CD4-positive, CD25-positive, alpha-beta regulatory T cell (primary cell): ENCODE measurements at regions not wholly inside any gene's neighbourhood (a gene's known extent, or its start where the extent isn't known, plus 50 kb on each side); places are given as distances from the start of the nearest gene placed in this dataset.
"Not testable (repeated sequence)": the region's sequence is repeated elsewhere in the genome, so short reads cannot be mapped to it uniquely, and the experiment has no call there.

Source experiments
- ATAC-seq, 2 donors: fragments of 150-1000 bp; cut with Tn5 transposase; one replicate each; pipeline ENCODE4 v1.10.0; 2021; ENCODE audit warnings: low read depth in 2 of 2, moderate number of reproducible peaks in 2 of 2, moderate library complexity in 1 of 2
- DNase-seq, 3 donors: peaks; one replicate each; pipeline versions ENCODE4 v3.0.0 to v3.0.0-alpha.2; 2012 to 2022; ENCODE audit warnings: mixed read lengths in 1 of 3
- H3K27ac ChIP-seq: one replicate; pipeline ENCODE4 v1.7.0; 2013; ENCODE audit warnings: mild to moderate bottlenecking, low read length; ENCODE audit not compliant: insufficient read depth, poor library complexity, severe bottlenecking
- H3K27me3 ChIP-seq: one replicate; pipeline ENCODE4 v1.7.0; 2013; ENCODE audit warnings: low read length; ENCODE audit not compliant: control insufficient read depth, insufficient read depth
- H3K36me3 ChIP-seq: one replicate; pipeline ENCODE4 v1.7.0; 2013; ENCODE audit warnings: mild to moderate bottlenecking, low read length, moderate library complexity; ENCODE audit not compliant: control insufficient read depth, insufficient read depth
- H3K4me1 ChIP-seq: 2 replicates; pipeline ENCODE4 v1.7.0; 2013; ENCODE audit warnings: mild to moderate bottlenecking, low read length; ENCODE audit not compliant: insufficient read depth, control insufficient read depth, poor library complexity, severe bottlenecking
- H3K4me3 ChIP-seq: one replicate; pipeline ENCODE4 v1.7.0; 2013; ENCODE audit warnings: low read depth, mild to moderate bottlenecking, low read length, moderate library complexity
- H3K9me3 ChIP-seq, 2 experiments: 1 replicate in 1 of 2; 2 replicates in 1 of 2; pipeline ENCODE4 v1.7.0; 2013; ENCODE audit warnings: low read length in 2 of 2, mild to moderate bottlenecking in 1 of 2, moderate library complexity in 1 of 2; ENCODE audit not compliant: control insufficient read depth in 2 of 2
- H3K27ac Mint-ChIP-seq, 3 donors: one replicate each; pipeline ENCODE4 v1.8.0; 2020 to 2022; ENCODE audit warnings: mild to moderate bottlenecking in 3 of 3, mixed read lengths in 3 of 3, moderate library complexity in 2 of 3
- H3K27me3 Mint-ChIP-seq: one replicate; pipeline ENCODE4 v1.8.0; 2022; ENCODE audit warnings: mild to moderate bottlenecking, mixed read lengths
- H3K36me3 Mint-ChIP-seq: one replicate; pipeline ENCODE4 v1.8.0; 2020; ENCODE audit warnings: mixed read lengths
- H3K4me1 Mint-ChIP-seq, 4 donors: one replicate each; pipeline ENCODE4 v1.8.0; 2020 to 2022; ENCODE audit warnings: mixed read lengths in 4 of 4, mild to moderate bottlenecking in 1 of 4
- H3K4me3 Mint-ChIP-seq, 4 donors: one replicate each; pipeline ENCODE4 v1.8.0; 2020 to 2022; ENCODE audit warnings: mild to moderate bottlenecking in 4 of 4, mixed read lengths in 4 of 4, moderate library complexity in 3 of 4
- H3K9me3 Mint-ChIP-seq, 7 donors: one replicate each; pipeline ENCODE4 v1.8.0; 2020 to 2022; ENCODE audit warnings: mixed read lengths in 7 of 7, mild to moderate bottlenecking in 3 of 7, moderate library complexity in 2 of 7

DNA sequence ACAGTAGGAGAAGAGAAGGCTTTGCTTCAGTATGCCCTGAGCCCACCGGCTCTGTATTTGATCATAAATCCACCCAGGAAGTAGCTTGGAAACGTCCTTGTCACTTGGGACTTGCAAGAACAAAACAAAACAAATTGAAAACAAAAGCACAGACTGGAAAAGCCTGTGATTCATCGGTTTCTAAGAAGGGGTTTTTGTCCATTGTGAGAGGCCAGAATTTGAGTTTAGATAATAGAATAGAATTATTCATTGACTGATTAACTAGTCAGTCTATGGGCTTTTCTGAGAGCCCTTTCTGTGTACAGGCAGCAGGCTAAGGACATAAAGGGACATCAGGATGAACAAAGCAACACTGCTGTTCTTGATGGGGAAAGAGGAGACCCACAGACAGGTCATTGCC, 424.8 kb downstream of the IRX1 start:
- Histone ChIP-seq H3K36me3 (no peaks in the 10 kb centered on the region), H3K4me1 (no peaks in the 10 kb centered on the region), H3K9me3 (peaks cover 0 to 9% of the 10 kb centered on the region in 2 experiments), H3K27me3 (no peaks in the 10 kb centered on the region), H3K4me3 (no peak overlapping the region), H3K27ac (no peak overlapping the region)
- DNase-seq (no peak), ATAC-seq (no peak)
- Mint-ChIP-seq H3K4me3 (no peak overlapping the region), H3K27me3 (no peaks in the 10 kb centered on the region), H3K9me3 (peaks cover 3 to 25% (median 4%) of the 10 kb centered on the region in 7 donors), H3K4me1 (peaks cover 0 to 4% (median 0%) of the 10 kb centered on the region in 4 donors), H3K27ac (no peak overlapping the region), H3K36me3 (no peaks in the 10 kb centered on the region)

GRCh38 chr5:4022056-4022670, 426.5 kb downstream of the IRX1 start:
- ATAC-seq = no peak
- no peaks in the 10 kb centered on the region for H3K36me3 ChIP-seq
- no peak overlapping the region for H3K27ac ChIP-seq
- H3K9me3 ChIP-seq = peaks cover 0 to 9% of the 10 kb centered on the region in 2 experiments
- Mint-ChIP-seq H3K27ac (no peak overlapping the region), H3K27me3 (no peaks in the 10 kb centered on the region), H3K4me3 (no peak overlapping the region), H3K9me3 (peaks cover 0 to 21% (median 4%) of the 10 kb centered on the region in 7 donors), H3K36me3 (no peaks in the 10 kb centered on the region), H3K4me1 (peaks cover 0 to 4% (median 0%) of the 10 kb centered on the region in 4 donors)
- no peak overlapping the region for H3K4me3 ChIP-seq
- H3K27me3 ChIP-seq = no peaks in the 10 kb centered on the region
- no peaks in the 10 kb centered on the region for H3K4me1 ChIP-seq
- no peak for DNase-seq

GRCh38 chr5:4023091-4023752, 427.6 kb downstream of the IRX1 start:
- ATAC-seq = no peak
- H3K4me1 ChIP-seq = no peaks in the 10 kb centered on the region
- peaks cover 0 to 20% (median 4%) of the 10 kb centered on the region in 7 donors for H3K9me3 Mint-ChIP-seq

DNA sequence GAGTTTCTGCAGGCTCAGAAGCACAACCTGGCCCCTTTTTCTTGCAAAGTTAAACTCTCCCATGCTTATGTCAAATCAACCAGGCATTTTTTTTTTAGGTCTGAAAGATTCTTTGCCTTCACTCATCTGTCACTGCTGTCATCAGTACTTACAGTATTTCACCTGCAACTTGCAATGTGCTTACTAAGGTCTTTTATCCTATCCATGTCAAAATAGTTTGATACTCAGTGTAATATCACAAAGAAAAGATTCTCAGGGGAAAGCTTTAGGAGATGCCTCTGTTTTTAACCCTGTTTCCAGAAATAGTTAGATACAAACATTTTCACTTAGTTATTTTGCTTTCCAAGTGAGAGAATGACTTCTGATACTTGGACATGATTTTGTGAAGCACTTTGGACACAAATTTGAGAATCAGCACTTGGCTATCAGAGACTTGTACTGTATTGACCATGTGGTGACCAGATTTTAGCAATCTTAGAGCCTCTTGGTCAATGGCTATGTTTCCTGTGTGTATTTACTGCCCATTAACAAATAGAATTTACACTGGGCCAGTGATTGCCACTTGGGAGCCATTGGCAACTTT, 428.2 kb downstream of the IRX1 start:
- no peaks in the 10 kb centered on the region for H3K27me3 ChIP-seq
- no peaks in the 10 kb centered on the region for H3K36me3 ChIP-seq
- Mint-ChIP-seq H3K27ac (no peak overlapping the region), H3K4me1 (peaks cover 0 to 1% (median 0%) of the 10 kb centered on the region in 4 donors), H3K4me3 (no peak overlapping the region), H3K36me3 (no peaks in the 10 kb centered on the region), H3K27me3 (no peaks in the 10 kb centered on the region), H3K9me3 (peaks cover 0 to 20% (median 3%) of the 10 kb centered on the region in 7 donors)
- DNase-seq = no peak
- H3K4me3 ChIP-seq = no peak overlapping the region
- peaks cover 0 to 9% of the 10 kb centered on the region in 2 experiments for H3K9me3 ChIP-seq
- H3K27ac ChIP-seq = no peak overlapping the region
- ATAC-seq = no peak
- no peaks in the 10 kb centered on the region for H3K4me1 ChIP-seq

More at GRCh38 chr5:4023091-4023752, 427.6 kb downstream of the IRX1 start:
- no peaks in the 10 kb centered on the region for H3K27me3 Mint-ChIP-seq
- no peaks in the 10 kb centered on the region for H3K36me3 Mint-ChIP-seq
- H3K27ac Mint-ChIP-seq = no peak overlapping the region
- Histone ChIP-seq H3K9me3 (peaks cover 0 to 9% of the 10 kb centered on the region in 2 experiments), H3K27ac (no peak overlapping the region), H3K4me3 (no peak overlapping the region), H3K36me3 (no peaks in the 10 kb centered on the region), H3K27me3 (no peaks in the 10 kb centered on the region)
- peaks cover 0 to 4% (median 0%) of the 10 kb centered on the region in 4 donors for H3K4me1 Mint-ChIP-seq
- no peak for DNase-seq
- H3K4me3 Mint-ChIP-seq = no peak overlapping the region

DNA sequence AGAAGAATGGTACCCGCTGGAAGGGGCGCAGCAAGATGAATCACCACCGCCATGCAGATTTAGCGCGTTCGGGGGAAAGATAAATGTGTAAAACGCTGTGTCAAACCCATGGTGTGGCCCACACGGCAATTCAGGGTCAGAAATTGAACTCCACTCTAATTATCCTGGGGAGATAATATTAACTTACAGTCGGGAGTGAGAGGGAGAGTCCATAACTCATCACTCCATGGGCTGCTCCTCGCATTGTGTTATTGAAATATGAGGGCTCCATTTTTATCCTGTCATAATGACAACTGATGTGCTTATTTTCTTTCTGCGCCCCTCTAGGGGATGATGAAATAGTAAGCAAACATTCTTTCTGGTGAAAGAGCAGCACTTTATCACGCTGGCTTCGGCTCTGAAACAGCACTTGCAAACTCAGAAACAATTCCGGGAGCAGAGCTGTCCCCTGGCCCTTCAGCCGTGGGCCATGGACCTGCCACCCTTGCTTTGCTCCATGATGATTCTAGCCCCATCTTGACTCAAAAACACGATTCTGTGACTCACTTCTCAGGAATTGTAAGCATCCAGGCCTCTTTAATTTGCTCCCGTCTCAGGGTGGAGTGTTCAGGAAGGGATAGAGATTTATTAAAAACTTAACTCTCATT, 431.6 kb downstream of the IRX1 start:
- Histone ChIP-seq H3K9me3 (peaks cover 0 to 5% of the 10 kb centered on the region in 2 experiments), H3K4me3 (no peak overlapping the region), H3K27me3 (no peaks in the 10 kb centered on the region), H3K4me1 (no peaks in the 10 kb centered on the region), H3K36me3 (no peaks in the 10 kb centered on the region), H3K27ac (no peak overlapping the region)
- DNase-seq = no peak
- no peak overlapping the region for H3K4me3 Mint-ChIP-seq
- no peak overlapping the region for H3K27ac Mint-ChIP-seq
- H3K9me3 Mint-ChIP-seq = peaks cover 0 to 15% (median 5%) of the 10 kb centered on the region in 7 donors
- no peaks in the 10 kb centered on the region for H3K27me3 Mint-ChIP-seq
- H3K4me1 Mint-ChIP-seq = no peaks in the 10 kb centered on the region
- ATAC-seq = no peak
- H3K36me3 Mint-ChIP-seq = no peaks in the 10 kb centered on the region

DNA sequence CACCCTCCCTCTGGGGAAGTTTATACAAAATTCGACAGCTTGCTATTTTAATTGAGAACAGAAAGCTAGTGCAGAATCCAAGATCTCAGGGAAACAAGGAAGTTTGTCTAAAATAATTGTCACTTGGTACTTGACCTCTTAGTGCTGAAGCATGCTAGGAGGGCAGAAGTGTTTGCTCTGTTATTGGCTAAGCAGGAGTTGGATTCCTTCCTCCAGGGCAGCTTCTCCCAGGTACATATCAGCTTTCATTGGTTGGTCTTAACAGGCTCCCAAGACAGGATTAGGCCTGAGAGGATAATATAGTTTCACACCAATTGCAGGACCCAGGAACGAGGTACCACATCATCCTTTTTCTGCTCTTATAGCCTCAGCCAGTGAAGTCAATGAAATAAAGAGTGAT, 432.8 kb downstream of the IRX1 start:
- H3K36me3 Mint-ChIP-seq = no peaks in the 10 kb centered on the region
- ATAC-seq (no peak), DNase-seq (no peak)
- H3K27ac ChIP-seq = no peak overlapping the region
- no peak overlapping the region for H3K4me3 ChIP-seq
- H3K4me1 ChIP-seq = no peaks in the 10 kb centered on the region
- H3K36me3 ChIP-seq = no peaks in the 10 kb centered on the region
- H3K9me3 ChIP-seq = no peaks in the 10 kb centered on the region
- H3K4me1 Mint-ChIP-seq = no peaks in the 10 kb centered on the region
- no peaks in the 10 kb centered on the region for H3K27me3 ChIP-seq
- H3K27me3 Mint-ChIP-seq = no peaks in the 10 kb centered on the region
- no peak overlapping the region for H3K27ac Mint-ChIP-seq
- peaks cover 0 to 13% (median 4%) of the 10 kb centered on the region in 7 donors for H3K9me3 Mint-ChIP-seq
- H3K4me3 Mint-ChIP-seq = no peak overlapping the region

DNA sequence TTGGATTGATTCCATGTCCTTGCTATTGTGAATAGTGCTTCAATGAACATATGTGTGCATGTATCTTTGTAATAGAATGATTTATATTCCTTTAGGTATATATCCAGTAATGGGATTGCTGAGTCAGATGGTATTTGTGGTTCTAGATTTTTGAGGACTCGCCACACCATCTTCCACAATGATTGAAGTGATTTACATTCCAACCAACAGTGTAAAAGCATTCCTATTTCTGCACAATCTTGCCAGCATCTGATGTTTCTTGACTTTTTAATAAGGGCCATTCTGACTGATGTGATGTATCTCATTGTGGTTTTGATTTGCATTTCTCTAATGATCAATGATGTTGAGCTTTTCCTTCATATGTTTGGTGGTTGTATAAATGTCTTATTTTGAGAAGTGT, 437.9 kb downstream of the IRX1 start:
- not testable (repeated sequence) for H3K4me3 ChIP-seq, DNase-seq, H3K9me3 ChIP-seq, H3K4me1 Mint-ChIP-seq, H3K27ac ChIP-seq, H3K36me3 ChIP-seq, H3K27me3 ChIP-seq, ATAC-seq, H3K4me3 Mint-ChIP-seq, H3K27ac Mint-ChIP-seq, H3K36me3 Mint-ChIP-seq, H3K4me1 ChIP-seq, H3K27me3 Mint-ChIP-seq
- peaks cover 0 to 18% (median 4%) of the 10 kb centered on the region in 7 donors for H3K9me3 Mint-ChIP-seq
